Liver (tissue), 3 donors: ENCODE measurements at regions not wholly inside any gene's neighbourhood (a gene's known extent, or its start where the extent isn't known, plus 50 kb on each side); places are given as distances from the start of the nearest gene placed in this dataset.

Source experiments
- HNF4G ChIP-seq: IDR thresholded peaks from 2 replicates; pipeline ENCODE4 v1.6.1; 2016; ENCODE audit warnings: antibody characterized with exemption
- JUND ChIP-seq, 2 donors: IDR thresholded peaks; 2 replicates each; pipeline ENCODE4 v1.6.1; 2016; ENCODE audit warnings: antibody characterized with exemption in 2 of 2
- TAF1 ChIP-seq: conservative IDR thresholded peaks from 2 replicates; pipeline ENCODE4 v1.6.1; 2016; ENCODE audit warnings: antibody characterized with exemption, mild to moderate bottlenecking
- YY1 ChIP-seq: IDR thresholded peaks from 2 replicates; pipeline ENCODE4 v1.6.1; 2016; ENCODE audit warnings: antibody characterized with exemption, mild to moderate bottlenecking
- TF ChIP-seq, protein P1 (sequence below): fragments of 150-350 bp; IDR thresholded peaks from 2 replicates; pipeline ENCODE4 v1.5.1; 2017; ENCODE audit warnings: improper control_type of control experiment, low read depth, low read length; ENCODE audit not compliant: missing input control
- TF ChIP-seq, protein P2 (sequence below): IDR thresholded peaks from 2 replicates; pipeline ENCODE4 v1.6.1; 2016; ENCODE audit warnings: antibody characterized with exemption
- TF ChIP-seq, protein P3 (sequence below): IDR thresholded peaks from 2 replicates; pipeline ENCODE4 v1.6.1; 2016; ENCODE audit warnings: antibody characterized with exemption
- TF ChIP-seq, protein P4 (sequence below): IDR thresholded peaks from 2 replicates; pipeline ENCODE4 v1.6.1; 2016; ENCODE audit warnings: antibody characterized with exemption, mild to moderate bottlenecking
- donor health status: healthy.
- donor health status: healthy.

DNA sequence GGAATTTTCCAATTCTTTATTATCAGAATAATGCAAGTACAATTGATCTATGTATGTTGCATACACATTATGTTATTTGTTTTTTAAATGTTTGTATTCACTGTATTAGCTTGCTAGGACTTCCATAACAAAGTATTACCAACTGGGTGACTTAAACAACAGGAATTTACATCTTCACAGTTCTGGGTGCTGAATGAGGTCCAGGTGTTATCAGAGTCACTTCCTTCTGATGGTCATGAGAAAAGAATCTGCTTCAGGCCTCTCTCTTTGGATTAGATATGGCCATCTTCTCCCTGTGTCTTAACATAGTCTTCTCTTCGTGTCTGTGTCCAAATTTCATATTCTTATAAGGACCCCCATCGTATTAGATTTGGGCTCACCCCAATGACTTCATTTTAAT is 229.1 kb upstream of the TRPC7 start:
- TF ChIP-seq, protein P1, sequence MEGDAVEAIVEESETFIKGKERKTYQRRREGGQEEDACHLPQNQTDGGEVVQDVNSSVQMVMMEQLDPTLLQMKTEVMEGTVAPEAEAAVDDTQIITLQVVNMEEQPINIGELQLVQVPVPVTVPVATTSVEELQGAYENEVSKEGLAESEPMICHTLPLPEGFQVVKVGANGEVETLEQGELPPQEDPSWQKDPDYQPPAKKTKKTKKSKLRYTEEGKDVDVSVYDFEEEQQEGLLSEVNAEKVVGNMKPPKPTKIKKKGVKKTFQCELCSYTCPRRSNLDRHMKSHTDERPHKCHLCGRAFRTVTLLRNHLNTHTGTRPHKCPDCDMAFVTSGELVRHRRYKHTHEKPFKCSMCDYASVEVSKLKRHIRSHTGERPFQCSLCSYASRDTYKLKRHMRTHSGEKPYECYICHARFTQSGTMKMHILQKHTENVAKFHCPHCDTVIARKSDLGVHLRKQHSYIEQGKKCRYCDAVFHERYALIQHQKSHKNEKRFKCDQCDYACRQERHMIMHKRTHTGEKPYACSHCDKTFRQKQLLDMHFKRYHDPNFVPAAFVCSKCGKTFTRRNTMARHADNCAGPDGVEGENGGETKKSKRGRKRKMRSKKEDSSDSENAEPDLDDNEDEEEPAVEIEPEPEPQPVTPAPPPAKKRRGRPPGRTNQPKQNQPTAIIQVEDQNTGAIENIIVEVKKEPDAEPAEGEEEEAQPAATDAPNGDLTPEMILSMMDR = no peak
- TF ChIP-seq, protein P2, sequence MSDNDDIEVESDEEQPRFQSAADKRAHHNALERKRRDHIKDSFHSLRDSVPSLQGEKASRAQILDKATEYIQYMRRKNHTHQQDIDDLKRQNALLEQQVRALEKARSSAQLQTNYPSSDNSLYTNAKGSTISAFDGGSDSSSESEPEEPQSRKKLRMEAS = no peak
- TF ChIP-seq, protein P3, sequence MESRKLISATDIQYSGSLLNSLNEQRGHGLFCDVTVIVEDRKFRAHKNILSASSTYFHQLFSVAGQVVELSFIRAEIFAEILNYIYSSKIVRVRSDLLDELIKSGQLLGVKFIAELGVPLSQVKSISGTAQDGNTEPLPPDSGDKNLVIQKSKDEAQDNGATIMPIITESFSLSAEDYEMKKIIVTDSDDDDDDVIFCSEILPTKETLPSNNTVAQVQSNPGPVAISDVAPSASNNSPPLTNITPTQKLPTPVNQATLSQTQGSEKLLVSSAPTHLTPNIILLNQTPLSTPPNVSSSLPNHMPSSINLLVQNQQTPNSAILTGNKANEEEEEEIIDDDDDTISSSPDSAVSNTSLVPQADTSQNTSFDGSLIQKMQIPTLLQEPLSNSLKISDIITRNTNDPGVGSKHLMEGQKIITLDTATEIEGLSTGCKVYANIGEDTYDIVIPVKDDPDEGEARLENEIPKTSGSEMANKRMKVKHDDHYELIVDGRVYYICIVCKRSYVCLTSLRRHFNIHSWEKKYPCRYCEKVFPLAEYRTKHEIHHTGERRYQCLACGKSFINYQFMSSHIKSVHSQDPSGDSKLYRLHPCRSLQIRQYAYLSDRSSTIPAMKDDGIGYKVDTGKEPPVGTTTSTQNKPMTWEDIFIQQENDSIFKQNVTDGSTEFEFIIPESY = no peak
- TF ChIP-seq TAF1 (no peak), YY1 (no peak), JUND (IDR thresholded peaks at IDR 0.05) (no peak), HNF4G (no peak)
- TF ChIP-seq, protein P4, sequence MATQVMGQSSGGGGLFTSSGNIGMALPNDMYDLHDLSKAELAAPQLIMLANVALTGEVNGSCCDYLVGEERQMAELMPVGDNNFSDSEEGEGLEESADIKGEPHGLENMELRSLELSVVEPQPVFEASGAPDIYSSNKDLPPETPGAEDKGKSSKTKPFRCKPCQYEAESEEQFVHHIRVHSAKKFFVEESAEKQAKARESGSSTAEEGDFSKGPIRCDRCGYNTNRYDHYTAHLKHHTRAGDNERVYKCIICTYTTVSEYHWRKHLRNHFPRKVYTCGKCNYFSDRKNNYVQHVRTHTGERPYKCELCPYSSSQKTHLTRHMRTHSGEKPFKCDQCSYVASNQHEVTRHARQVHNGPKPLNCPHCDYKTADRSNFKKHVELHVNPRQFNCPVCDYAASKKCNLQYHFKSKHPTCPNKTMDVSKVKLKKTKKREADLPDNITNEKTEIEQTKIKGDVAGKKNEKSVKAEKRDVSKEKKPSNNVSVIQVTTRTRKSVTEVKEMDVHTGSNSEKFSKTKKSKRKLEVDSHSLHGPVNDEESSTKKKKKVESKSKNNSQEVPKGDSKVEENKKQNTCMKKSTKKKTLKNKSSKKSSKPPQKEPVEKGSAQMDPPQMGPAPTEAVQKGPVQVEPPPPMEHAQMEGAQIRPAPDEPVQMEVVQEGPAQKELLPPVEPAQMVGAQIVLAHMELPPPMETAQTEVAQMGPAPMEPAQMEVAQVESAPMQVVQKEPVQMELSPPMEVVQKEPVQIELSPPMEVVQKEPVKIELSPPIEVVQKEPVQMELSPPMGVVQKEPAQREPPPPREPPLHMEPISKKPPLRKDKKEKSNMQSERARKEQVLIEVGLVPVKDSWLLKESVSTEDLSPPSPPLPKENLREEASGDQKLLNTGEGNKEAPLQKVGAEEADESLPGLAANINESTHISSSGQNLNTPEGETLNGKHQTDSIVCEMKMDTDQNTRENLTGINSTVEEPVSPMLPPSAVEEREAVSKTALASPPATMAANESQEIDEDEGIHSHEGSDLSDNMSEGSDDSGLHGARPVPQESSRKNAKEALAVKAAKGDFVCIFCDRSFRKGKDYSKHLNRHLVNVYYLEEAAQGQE = no peak
